ENCODE measurements at regions not wholly inside any gene's neighbourhood (a gene's known extent, or its start where the extent isn't known, plus 50 kb on each side); places are given as distances from the start of the nearest gene placed in this dataset.

DNA sequence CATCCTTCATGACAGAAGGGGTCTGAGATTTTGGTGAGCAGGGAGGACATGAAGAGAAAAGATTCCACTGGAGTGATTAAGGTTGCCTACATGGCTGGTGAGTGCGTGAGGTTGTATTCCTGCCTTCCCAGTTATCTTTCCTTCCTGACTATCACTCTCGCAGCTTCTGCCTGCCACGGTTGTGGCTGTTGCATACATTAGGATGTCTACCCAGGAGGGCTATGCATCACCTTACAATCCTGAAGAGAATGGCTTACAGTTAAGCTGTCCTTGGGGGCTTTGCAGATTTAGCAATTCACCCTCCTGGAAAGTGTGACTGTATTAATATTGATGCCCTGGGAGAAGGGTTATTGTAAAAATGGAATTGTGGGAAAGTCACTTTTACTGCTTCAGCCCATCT, 571.0 kb downstream of the TSN start:
- no peaks in the 10 kb centered on the region for H3K9me1 ChIP-seq (ENCODE audit: control insufficient read depth, insufficient read depth, low read length)
- no peak overlapping the region for H3K4me2 ChIP-seq (ENCODE audit: insufficient read depth, low read length)
- H3K9me3 ChIP-seq (replicated peaks; ENCODE audit: control insufficient read depth, insufficient read depth, low read depth, low read length), result no peaks in the 10 kb centered on the region
- intact Hi-C loops (cut with micrococcal nuclease) (no loop called here), in situ Hi-C loops (cut with MboI) (no loop called here)
- H3K4me3 ChIP-seq, result no peak overlapping the region
- TF ChIP-seq, protein P1, sequence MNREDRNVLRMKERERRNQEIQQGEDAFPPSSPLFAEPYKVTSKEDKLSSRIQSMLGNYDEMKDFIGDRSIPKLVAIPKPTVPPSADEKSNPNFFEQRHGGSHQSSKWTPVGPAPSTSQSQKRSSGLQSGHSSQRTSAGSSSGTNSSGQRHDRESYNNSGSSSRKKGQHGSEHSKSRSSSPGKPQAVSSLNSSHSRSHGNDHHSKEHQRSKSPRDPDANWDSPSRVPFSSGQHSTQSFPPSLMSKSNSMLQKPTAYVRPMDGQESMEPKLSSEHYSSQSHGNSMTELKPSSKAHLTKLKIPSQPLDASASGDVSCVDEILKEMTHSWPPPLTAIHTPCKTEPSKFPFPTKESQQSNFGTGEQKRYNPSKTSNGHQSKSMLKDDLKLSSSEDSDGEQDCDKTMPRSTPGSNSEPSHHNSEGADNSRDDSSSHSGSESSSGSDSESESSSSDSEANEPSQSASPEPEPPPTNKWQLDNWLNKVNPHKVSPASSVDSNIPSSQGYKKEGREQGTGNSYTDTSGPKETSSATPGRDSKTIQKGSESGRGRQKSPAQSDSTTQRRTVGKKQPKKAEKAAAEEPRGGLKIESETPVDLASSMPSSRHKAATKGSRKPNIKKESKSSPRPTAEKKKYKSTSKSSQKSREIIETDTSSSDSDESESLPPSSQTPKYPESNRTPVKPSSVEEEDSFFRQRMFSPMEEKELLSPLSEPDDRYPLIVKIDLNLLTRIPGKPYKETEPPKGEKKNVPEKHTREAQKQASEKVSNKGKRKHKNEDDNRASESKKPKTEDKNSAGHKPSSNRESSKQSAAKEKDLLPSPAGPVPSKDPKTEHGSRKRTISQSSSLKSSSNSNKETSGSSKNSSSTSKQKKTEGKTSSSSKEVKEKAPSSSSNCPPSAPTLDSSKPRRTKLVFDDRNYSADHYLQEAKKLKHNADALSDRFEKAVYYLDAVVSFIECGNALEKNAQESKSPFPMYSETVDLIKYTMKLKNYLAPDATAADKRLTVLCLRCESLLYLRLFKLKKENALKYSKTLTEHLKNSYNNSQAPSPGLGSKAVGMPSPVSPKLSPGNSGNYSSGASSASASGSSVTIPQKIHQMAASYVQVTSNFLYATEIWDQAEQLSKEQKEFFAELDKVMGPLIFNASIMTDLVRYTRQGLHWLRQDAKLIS (CRISPR knock-in tag; IDR thresholded peaks at IDR 0.05), result no peak
- TF ChIP-seq ZNF764 (CRISPR knock-in tag; IDR thresholded peaks at IDR 0.05; ENCODE audit: low read depth) (no peak), NUFIP1 (IDR thresholded peaks at IDR 0.05; ENCODE audit: partially characterized antibody) (no peak), BHLHE40 (IDR thresholded peaks at IDR 0.05; ENCODE audit: low read length) (no peak), IFI16 (CRISPR knock-in tag; IDR thresholded peaks at IDR 0.05) (no peak)
- TF ChIP-seq, protein P2, sequence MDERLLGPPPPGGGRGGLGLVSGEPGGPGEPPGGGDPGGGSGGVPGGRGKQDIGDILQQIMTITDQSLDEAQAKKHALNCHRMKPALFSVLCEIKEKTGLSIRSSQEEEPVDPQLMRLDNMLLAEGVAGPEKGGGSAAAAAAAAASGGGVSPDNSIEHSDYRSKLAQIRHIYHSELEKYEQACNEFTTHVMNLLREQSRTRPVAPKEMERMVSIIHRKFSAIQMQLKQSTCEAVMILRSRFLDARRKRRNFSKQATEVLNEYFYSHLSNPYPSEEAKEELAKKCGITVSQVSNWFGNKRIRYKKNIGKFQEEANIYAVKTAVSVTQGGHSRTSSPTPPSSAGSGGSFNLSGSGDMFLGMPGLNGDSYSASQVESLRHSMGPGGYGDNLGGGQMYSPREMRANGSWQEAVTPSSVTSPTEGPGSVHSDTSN (CRISPR knock-in tag; IDR thresholded peaks at IDR 0.05; ENCODE audit: low read depth), result no peak
- TF ChIP-seq, protein P2 (tag; conservative IDR thresholded peaks at IDR 0.05; ENCODE audit: low read depth), result no peak
- no peak overlapping the region for H2AFZ ChIP-seq (ENCODE audit: low read depth, low read length)
- H3K27ac ChIP-seq (ENCODE audit: extremely low read depth, low read depth, low read length), result no peak overlapping the region
- H3K36me3 ChIP-seq (ENCODE audit: control insufficient read depth, insufficient read depth, low read length), result no peaks in the 10 kb centered on the region
- DNase-seq (ENCODE audit: extremely low read depth in 1 of 4, low spot score in 3 of 4) (no peak), ATAC-seq (no peak), FAIRE-seq (no peak)
- ChIA-PET POLR2A (no interaction called here), CTCF (ENCODE audit: low intra/inter-chr PET ratio) (no interaction called here)
- BruUV-seq (replicated peaks), result no TSS peak
- no peaks in the 10 kb centered on the region for H3K27me3 ChIP-seq (ENCODE audit: control insufficient read depth in 2 of 2, insufficient read depth in 2 of 2, low read length in 2 of 2)
- no peak overlapping the region for H3K9ac ChIP-seq (ENCODE audit: insufficient read depth in 1 of 2, low read depth in 2 of 2, low read length in 2 of 2)
- no peaks in the 10 kb centered on the region for H4K20me1 ChIP-seq (replicated peaks; ENCODE audit: control insufficient read depth, insufficient read depth, low read length)
- no peaks in the 10 kb centered on the region for H3K4me1 ChIP-seq (replicated peaks in 1 of 2; ENCODE audit: control insufficient read depth in 2 of 2, insufficient read depth in 2 of 2, low read length in 2 of 2)
- H3K79me2 ChIP-seq (ENCODE audit: control insufficient read depth, insufficient read depth, low read length), result no peaks in the 10 kb centered on the region
- 0% methylated on average over 3 of the region's 3 CpGs for WGBS (ENCODE audit: insufficient coverage, low coverage, missing lambda C conversion rate)
